NCI-H128 (cell line): ENCODE measurements at regions not wholly inside any gene's neighbourhood (a gene's known extent, or its start where the extent isn't known, plus 50 kb on each side); places are given as distances from the start of the nearest gene placed in this dataset.

Experiments used
- DNase-seq: peaks from one replicate; lab custom pipeline; 2025; ENCODE audit not compliant: unreplicated experiment; lab: John Stamatoyannopoulos, UW

GRCh38 chr21:41037212-41037611 lies 130.7 kb upstream of the BACE2 start:
- DNase-seq = no peak

GRCh38 chr21:41037936-41038335 lies 130.0 kb upstream of the BACE2 start:
- DNase-seq = no peak

DNA sequence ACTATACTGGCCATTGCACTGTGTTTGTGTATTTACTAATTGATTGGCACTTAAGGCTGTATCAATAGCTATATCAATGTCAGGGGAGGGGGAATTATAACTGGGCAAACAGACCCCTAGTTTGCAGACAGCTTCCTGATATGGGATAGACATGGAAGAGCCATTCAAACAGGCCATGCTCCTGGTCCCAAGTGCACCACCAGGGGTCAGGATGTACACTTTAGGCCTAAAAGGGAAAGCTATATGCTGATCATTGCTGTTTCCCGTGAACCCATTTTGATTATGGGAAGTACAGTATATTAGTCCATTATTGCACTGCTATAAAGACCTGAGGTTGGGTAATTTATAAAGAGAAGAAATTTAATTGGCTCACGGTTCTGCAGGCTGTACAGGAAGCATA lies 124.9 kb upstream of the BACE2 start:
- DNase-seq = no peak

DNA sequence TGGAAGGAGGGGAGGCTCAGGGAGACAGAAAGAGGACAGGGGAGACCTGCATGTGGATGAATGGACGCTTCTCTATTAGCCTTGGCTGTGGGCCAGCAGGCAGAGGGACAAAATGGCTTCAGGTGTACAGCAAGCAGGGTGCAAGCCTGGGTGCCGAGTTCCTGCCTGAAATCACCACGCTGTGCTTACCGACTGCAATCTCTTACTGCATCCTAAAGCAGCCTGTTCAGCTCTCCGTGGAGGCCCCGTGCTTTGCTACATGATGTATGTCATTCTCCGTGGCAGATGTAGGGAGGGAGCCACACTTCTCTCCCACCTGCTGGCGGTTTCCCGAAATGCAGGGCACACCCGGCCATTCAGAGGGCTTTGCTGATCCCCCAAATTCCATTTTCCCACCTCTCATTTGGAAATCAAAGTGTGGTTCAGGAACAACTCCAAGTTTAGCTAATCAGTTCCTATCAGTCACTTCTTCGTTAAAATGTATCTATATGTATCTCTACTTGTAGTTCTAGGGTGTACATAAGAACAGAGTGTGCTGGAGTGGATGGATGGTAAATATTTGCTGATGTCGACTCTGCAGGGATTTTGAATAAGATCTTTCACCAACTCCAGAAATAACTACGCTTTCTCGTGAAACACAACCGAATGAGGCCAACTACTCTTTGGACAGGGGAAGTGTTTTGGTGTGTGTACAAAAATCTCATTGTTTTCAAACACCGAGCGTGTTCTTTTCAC lies 122.3 kb upstream of the BACE2 start:
- DNase-seq = peak; percentile 61

DNA sequence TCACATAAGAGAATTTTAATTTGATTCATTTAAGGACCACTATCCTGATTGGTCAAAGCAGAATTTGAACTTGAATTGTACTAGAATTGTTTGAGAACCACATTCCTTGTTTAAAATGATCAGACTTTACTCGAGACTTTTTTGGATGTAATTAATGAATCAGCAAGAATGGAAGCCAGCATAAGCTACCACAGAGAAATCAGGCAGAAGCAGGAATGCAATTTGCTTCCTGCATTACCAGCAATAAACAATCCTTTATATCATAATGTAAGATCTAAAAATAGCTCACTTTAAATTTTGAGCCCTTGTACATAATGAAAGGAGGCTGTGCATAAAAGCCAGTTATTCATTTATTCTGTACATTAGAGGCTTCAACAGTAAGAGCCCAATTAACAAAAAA lies 119.8 kb upstream of the BACE2 start:
- DNase-seq = no peak

GRCh38 chr21:41048623-41049022 lies 119.3 kb upstream of the BACE2 start:
- no peak for DNase-seq

DNA sequence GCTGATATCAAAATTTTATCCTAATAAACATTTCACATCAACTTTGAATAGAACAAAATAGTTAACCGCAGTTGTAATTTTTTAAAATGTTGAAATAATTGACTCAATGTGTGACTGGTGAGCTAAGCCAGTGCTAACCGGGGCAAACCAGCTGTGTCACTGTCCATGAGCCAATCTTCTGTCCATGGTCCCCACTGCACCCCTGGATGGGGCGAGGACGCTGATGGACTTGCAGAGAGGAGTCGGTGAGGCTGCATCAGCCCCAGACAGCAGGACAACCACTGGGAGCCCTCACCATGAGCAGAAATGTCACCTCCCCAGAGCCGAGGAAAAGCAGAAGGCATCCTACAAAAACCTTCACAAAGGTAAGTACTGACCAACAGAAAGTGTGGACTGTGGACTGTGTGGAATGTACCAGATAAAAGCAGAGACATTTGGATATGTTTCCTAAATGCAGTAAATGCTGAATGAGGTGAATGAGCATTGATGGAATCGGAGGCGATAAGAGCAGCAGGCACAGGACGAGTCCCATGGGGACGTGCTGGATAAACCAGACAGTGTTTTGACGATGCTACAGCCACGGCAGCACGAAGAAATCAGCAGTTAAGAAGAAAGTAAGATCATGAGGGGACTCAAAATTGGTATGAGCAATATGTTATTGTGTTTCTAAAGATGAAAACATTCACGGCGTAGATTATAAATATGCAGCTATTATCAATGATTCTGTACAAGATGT lies 115.0 kb upstream of the BACE2 start:
- DNase-seq = no peak

DNA sequence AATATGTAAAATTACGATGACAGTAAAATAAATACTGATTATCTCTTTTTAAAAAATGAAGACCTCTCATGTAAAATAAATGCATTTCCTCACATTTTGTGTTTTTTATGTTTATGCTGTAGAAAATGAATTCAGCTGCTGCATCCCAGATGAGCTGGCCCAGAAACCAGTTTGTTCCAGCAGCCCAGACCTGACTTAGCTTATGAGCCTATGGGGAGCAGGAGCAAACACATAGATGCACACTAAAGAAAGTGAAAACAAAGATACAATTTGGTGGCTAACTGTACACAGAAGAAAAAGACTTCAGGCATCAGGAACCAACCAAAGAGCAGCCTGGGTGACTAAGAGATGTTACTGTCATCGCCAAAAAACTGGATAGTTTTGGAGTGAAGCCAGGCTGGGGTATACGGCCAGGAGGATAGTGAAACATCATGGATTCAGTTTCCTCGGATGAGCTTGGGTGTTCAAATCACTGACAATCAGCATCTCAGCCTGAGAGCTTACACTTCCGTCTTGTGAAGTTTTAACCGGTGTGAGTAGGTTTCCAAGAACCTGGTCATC lies 113.9 kb upstream of the BACE2 start:
- no peak for DNase-seq

- no peak for DNase-seq
These were observed 112.7 kb upstream of the BACE2 start for GRCh38 chr21:41055266-41055665.

DNA sequence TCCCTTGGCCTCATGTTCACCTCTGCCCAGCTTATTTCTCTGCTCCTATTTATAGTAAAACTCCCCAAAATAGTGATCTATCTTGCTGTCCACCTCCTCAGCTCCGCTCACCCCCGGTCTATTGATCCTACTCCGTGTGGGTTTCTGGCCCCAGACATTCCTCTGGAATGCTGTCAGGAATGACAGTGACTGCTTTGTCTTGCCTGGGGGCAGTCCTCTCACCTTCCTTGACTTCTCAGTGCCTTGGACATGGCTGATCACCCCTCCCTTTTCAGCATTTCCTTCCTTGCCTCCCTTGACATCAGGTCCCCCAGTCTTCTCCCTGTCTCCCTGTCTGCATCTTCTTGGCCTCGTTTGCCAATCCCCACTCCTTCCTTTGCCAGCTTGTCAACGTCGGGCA lies 108.1 kb upstream of the BACE2 start:
- no peak for DNase-seq

- DNase-seq = no peak
These were observed 106.3 kb upstream of the BACE2 start for GRCh38 chr21:41061701-41062100.

GRCh38 chr21:41064334-41064791 lies 103.6 kb upstream of the BACE2 start:
- DNase-seq = no peak

DNA sequence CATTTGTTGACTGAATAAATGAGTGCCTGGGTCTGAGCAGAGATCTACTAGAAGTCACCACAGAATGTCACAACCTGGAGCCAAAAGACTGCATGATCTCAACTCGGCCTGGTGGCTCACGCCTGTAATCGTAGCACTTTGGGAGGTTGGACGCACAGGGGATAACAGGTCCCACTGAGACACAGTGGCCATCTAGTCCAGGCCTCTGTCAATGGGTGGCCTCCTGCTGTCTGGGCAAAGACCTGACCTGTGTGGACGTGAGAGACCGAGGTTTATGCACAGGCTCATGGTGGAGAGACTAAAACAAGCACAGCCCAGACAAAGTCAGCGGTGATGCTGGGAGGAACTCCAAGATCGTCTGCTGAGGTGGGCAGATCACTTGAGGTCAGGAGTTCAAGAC lies 103.0 kb upstream of the BACE2 start:
- DNase-seq = no peak

GRCh38 chr21:41065539-41065938 lies 102.4 kb upstream of the BACE2 start:
- DNase-seq = no peak

- DNase-seq = no peak
These were observed 101.6 kb upstream of the BACE2 start for GRCh38 chr21:41066086-41066938.

DNA sequence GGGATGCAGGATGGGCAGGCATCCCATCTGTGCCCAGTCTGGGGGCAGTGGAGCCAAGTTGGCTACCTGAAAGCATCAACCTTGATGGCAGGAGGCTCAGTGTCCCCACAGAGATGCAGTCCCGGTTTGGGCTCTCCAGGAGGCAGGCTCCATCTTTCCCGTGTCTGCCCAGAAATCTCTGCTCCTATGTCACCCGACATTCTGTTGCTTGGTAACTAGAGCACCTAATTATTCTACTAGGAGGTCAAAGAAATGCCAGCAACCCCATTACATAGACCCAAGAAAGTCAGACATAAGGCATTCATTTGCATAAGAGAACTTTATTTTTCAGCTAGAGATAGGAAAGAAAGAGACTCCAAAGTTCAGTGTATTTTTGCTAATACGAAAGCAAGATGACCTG lies 100.3 kb upstream of the BACE2 start:
- no peak for DNase-seq

DNA sequence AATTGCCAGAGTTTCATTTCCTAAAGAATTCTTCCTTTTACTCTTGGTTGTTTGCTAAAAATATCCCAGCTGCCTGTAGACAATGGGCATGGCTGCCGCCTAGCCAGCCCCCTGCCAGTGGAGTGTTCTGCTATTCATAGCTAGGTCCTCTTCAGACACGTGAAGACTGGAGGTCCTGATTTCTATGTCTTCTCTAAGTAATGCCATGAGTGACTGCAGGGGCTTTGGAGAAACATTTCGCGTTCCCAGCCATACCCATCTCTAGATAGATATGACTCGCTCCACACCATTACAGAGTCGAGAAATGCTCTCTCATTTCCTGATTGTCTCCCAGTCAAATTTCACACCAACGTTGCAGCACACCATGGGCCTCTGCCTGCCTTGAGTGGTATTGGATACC lies 99.5 kb upstream of the BACE2 start:
- no peak for DNase-seq

- DNase-seq = peak; percentile 86
These were observed 98.9 kb upstream of the BACE2 start for GRCh38 chr21:41068967-41069642.

- DNase-seq = no peak
These were observed 97.7 kb upstream of the BACE2 start for GRCh38 chr21:41070284-41070683.

DNA sequence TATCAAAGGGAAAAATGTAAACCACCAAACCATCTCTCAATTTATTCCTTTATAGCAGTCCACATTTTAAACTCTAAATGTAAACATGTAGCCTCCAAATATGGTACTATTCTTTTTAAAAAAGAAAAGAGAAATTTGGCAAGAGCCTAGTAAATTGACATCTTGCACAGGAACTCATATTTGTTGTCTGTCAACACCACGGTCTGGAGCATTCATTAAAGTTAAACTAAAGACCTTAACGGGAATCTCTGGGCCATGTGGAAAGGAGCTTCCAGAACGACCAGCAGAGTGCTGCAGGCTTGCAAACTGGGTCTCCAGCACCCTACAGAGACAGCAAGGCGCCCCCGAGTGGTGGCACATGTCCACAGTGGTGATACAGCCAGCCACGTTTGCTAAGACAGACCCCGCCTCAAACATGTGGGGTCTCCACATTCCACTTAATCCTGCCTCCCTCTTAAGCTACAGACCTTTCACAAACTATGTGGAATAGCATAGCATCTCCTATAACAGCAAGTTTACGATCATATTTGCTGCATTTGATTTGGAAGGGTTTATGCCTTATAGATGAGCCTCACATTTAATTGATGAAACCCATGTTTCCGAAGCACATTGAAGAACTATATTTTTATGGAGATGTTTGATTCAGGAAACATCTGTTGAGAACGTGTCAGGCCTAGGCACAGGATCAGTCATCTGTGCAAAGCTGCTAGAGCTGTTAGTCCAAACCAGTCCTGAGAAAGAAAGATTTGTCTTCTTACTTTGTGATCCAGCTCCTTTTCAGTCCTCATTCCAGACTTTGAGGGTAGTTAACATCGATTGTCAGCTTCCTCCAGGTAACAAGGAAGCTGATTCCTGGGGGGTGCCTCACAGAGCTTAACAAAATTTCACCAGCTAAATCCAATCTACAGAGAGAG lies 96.4 kb upstream of the BACE2 start:
- DNase-seq = no peak
